Ascending aorta (tissue), 2 donors: ENCODE measurements at regions not wholly inside any gene's neighbourhood (a gene's known extent, or its start where the extent isn't known, plus 50 kb on each side); places are given as distances from the start of the nearest gene placed in this dataset.

Experiments used
- DNase-seq, 2 donors: peaks; one replicate each; pipeline ENCODE4 v3.0.0-alpha.2; 2019; ENCODE audit warnings: low spot score in 2 of 2
- H3K27ac ChIP-seq, 2 donors: fragments of 200-600 bp; sonication (generic); one replicate each; pipeline ENCODE4 v1.5.1; 2016 to 2017; ENCODE audit warnings: mild to moderate bottlenecking in 1 of 2
- H3K27me3 ChIP-seq: fragments of 200-600 bp; sonication (generic); one replicate; pipeline ENCODE4 v1.5.1; 2017
- H3K36me3 ChIP-seq, 2 donors: fragments of 200-600 bp; sonication (generic); one replicate each; pipeline ENCODE4 v1.5.1; 2016
- H3K4me1 ChIP-seq, 2 donors: fragments of 200-600 bp; sonication (generic); one replicate each; pipeline ENCODE4 v1.5.1; 2016 to 2017; ENCODE audit warnings: mild to moderate bottlenecking in 1 of 2
- H3K4me3 ChIP-seq, 2 donors: fragments of 200-600 bp; sonication (generic); one replicate each; pipeline ENCODE4 v1.5.1; 2016 to 2017; ENCODE audit warnings: mild to moderate bottlenecking in 1 of 2
- H3K9me3 ChIP-seq, 2 donors: fragments of 200-600 bp; sonication (generic); one replicate each; pipeline ENCODE4 v1.5.1; 2016
- intact Hi-C: fragments of 100-400 bp; cut with DNase I; formaldehyde crosslinking; loops from one replicate; pipeline ENCODE4 v1.15.1; 2023
- TF ChIP-seq, protein P1 (sequence below), 3 experiments: fragments of 200-600 bp in 2 of 3; fragments of 450-650 bp in 1 of 3; sonication (generic) in 2 of 3; IDR thresholded peaks; one replicate each; pipeline ENCODE4 v1.5.1; 2016 to 2019; ENCODE audit warnings: antibody characterized with exemption in 3 of 3, mild to moderate bottlenecking in 1 of 3, moderate library complexity in 1 of 3

DNA sequence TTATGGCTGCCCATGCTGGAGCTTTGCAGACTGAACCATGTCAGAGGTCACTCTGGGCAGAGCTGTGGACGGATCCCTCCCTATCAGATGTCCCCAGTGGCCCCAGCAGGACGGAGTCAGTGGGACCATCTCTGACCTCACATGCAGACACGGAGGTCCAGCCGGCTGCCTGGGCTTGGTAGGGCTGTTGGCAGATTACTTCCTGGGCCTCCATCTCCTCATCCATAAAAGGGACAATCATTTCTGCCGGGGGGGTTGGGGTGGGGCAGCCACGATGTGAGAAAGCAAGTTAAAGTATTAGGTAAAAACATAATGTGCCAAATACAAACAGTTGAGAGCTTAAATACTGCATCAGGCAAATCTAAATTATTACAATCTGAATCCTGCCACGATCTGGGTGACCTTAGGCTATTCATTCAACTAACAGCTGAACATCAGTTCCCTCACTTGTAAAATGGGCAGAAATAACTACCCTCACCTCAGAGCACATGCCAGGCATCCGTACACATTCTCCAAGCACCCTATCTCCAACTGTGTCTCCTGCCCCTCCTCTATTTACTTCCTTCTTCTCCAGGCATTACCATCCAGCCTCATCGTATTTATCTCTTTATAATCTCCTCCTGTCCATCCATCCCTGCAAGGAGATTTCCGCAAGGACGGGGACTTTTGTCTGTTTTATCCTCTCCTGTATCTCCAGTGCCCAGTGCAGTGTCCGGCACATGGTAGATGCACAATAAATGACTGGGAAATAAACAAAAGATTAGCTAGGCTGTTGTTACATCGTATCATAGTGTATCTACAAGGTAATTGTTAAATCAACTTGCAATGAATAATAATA, 192.3 kb upstream of the FOXF1 start:
- no peaks in the 10 kb centered on the region for H3K9me3 ChIP-seq
- DNase-seq = no peak
- no peak overlapping the region for H3K27ac ChIP-seq
- H3K4me1 ChIP-seq = no peaks in the 10 kb centered on the region
- TF ChIP-seq, protein P1, sequence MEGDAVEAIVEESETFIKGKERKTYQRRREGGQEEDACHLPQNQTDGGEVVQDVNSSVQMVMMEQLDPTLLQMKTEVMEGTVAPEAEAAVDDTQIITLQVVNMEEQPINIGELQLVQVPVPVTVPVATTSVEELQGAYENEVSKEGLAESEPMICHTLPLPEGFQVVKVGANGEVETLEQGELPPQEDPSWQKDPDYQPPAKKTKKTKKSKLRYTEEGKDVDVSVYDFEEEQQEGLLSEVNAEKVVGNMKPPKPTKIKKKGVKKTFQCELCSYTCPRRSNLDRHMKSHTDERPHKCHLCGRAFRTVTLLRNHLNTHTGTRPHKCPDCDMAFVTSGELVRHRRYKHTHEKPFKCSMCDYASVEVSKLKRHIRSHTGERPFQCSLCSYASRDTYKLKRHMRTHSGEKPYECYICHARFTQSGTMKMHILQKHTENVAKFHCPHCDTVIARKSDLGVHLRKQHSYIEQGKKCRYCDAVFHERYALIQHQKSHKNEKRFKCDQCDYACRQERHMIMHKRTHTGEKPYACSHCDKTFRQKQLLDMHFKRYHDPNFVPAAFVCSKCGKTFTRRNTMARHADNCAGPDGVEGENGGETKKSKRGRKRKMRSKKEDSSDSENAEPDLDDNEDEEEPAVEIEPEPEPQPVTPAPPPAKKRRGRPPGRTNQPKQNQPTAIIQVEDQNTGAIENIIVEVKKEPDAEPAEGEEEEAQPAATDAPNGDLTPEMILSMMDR (IDR thresholded peaks at IDR 0.05) = no peak
- no peaks in the 10 kb centered on the region for H3K27me3 ChIP-seq
- no peaks in the 10 kb centered on the region for H3K36me3 ChIP-seq
- intact Hi-C loops = no loop called here
- no peak overlapping the region for H3K4me3 ChIP-seq

DNA sequence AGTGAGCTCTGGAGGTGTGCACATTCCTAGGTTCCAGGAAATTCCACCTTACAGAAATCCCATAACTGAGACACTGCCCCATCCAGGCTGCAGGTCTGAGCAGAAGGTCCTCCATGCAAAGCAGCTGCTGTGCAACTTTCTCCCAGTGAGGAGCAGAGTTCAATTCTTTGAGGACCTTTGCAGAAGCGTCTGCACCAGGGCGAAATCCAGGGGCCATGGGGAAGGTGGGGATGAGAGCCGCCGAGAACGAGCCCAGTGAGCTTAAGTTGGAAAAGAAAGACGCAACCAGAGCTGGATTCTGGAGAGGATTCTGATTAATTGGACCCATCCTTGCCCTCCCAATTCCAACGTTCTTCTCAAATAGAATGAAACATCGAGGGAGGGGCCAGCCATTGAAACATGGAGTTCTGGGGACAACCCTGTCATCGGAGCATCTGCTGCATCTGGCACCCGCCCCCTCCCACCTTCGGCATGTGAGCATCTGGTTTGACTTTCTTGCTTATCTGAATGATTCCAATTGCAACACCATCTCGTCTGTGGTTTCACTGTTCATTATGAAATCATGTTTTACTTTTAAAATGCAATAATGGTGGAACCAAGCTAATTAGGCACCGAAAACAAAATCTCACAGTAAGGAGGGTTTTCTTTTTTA, 190.6 kb upstream of the FOXF1 start:
- intact Hi-C loops = no loop called here
- H3K9me3 ChIP-seq = no peaks in the 10 kb centered on the region
- no peaks in the 10 kb centered on the region for H3K36me3 ChIP-seq
- H3K27me3 ChIP-seq = no peaks in the 10 kb centered on the region
- H3K27ac ChIP-seq = no peak overlapping the region
- no peak for DNase-seq
- TF ChIP-seq, protein P1 (IDR thresholded peaks at IDR 0.05) = no peak
- no peaks in the 10 kb centered on the region for H3K4me1 ChIP-seq
- no peak overlapping the region for H3K4me3 ChIP-seq

DNA sequence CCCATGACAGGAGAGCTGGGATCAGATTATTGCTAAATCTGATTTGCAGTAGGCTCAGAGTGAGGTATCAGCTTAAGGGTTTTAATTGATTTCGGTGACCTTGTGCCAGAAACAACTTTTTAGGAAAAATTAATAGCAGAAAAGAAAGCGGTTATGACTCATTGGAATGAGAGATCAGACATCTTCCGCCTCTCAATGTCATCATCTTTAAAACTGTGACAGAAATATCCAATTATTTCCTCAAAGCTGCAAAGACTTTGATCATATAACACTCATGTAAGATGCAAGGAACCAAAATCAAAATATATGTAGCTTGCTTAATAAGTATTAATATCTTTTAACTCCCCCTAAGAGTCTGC, 190.1 kb upstream of the FOXF1 start:
- intact Hi-C loops = no loop called here
- no peaks in the 10 kb centered on the region for H3K27me3 ChIP-seq
- H3K4me3 ChIP-seq = no peak overlapping the region
- no peaks in the 10 kb centered on the region for H3K36me3 ChIP-seq
- TF ChIP-seq, protein P1 (IDR thresholded peaks at IDR 0.05) = no peak
- H3K27ac ChIP-seq = no peak overlapping the region
- no peaks in the 10 kb centered on the region for H3K4me1 ChIP-seq
- no peak for DNase-seq
- no peaks in the 10 kb centered on the region for H3K9me3 ChIP-seq

DNA sequence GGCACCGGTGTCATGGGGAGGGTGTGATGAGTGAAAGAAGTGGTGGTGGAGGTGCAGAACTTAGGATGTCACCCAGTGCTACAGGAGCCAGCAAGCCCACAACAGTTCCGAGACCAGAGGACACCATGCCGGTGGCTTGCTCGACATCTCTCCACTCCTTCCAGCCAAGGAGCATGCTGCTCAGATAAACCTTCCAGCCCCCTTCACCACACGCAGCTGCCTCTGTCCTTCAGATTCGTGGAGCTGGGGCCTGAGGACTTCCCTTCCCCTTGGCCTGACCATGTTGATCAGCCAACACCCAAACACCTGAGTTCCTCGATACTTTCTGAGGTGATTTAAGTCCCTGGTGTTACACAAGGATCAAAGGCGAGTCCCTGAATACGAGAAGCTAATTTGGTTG, 188.8 kb upstream of the FOXF1 start:
- Histone ChIP-seq H3K27me3 (no peaks in the 10 kb centered on the region), H3K27ac (no peak overlapping the region), H3K9me3 (no peaks in the 10 kb centered on the region), H3K36me3 (no peaks in the 10 kb centered on the region), H3K4me3 (no peak overlapping the region), H3K4me1 (no peaks in the 10 kb centered on the region)
- intact Hi-C loops = no loop called here
- no peak for DNase-seq
- TF ChIP-seq, protein P1 (IDR thresholded peaks at IDR 0.05) = no peak

DNA sequence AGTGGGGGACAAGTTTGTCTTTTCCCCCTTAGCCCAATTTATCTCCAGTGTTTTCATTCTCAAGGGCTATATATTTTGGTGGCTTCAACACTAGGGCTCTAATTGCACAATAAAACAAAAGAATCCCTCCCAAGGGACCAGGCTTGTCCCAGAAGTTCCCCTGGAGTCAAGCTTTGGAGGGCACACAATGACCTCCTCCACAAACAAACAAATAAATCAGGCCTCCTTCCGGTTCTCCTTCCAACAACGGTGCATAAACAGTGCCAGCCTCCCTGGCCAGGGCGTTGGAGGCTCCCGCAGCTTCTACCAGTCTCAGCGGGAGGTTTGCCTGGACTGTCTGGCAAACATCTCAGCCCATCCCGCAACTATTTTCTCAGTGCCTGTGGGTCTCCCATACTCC, 188.0 kb upstream of the FOXF1 start:
- no peak for DNase-seq
- intact Hi-C loops = no loop called here
- no peak overlapping the region for H3K27ac ChIP-seq

More for the DNA sequence above, 188.0 kb upstream of the FOXF1 start:
- H3K27me3 ChIP-seq = peaks cover 3% of the 10 kb centered on the region
- no peaks in the 10 kb centered on the region for H3K4me1 ChIP-seq
- H3K4me3 ChIP-seq = no peak overlapping the region
- TF ChIP-seq, protein P1 (IDR thresholded peaks at IDR 0.05) = no peak
- no peaks in the 10 kb centered on the region for H3K36me3 ChIP-seq
- no peaks in the 10 kb centered on the region for H3K9me3 ChIP-seq
